ENCODE measurements at regions not wholly inside any gene's neighbourhood (a gene's known extent, or its start where the extent isn't known, plus 50 kb on each side); places are given as distances from the start of the nearest gene placed in this dataset.

DNA sequence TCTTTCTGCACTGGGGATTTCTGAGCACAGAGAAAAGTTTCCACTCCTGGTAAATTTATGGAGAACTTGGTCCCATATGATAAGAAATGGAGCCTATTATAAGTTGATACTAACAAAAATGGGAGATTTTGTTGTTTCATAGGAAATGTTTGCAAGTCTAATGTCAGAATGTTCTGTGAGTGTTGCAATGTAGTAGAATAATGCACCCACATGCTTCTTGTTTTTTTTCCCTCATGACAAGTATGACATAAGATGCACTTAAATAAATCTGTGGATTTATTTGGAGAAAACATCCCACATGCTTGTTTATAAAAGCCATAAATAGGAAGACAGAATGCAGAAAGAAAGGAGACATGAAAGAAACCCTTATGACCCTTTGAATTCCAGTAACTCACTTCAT lies 50.8 kb upstream of the KCNJ6 start:
- no peak for DNase-seq

DNA sequence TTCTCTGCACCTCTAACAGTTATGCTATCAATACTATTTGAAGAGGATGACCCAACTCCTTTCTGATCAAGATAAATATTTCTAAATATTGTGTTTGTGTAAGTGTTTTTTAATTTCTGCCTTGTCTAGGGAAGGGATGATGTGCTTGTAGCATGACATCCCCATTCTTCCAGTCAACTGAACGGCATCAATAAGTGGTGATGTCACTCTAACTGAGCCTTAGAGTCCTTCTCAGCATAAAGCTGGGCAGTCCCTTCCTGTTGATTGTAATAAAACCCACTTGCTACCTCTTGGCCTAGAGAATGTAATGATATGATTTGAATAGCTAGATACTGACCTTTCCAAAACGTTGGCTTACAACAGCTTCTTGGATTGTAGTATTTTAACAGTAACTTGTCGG lies 52.5 kb upstream of the KCNJ6 start:
- DNase-seq, result no peak

DNA sequence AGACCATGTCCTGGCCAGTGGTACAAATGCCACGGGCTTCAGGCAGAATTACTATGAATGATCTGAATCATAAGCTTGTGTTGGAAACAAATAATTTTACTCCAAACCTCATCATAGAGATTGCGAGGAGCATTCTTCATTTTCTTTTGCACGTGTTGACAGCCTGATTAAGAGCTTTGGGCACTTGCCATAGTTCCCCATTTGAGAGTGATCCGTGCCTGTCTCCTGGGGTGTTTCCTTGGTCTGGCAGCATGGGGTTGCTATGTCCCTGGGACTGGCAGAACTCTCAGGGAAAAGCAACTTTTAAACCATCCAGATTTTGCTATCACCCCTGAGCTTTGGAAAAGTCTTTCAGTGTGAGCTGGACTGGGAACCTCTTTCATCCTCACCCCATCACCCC lies 54.3 kb upstream of the KCNJ6 start:
- no peak for DNase-seq

DNA sequence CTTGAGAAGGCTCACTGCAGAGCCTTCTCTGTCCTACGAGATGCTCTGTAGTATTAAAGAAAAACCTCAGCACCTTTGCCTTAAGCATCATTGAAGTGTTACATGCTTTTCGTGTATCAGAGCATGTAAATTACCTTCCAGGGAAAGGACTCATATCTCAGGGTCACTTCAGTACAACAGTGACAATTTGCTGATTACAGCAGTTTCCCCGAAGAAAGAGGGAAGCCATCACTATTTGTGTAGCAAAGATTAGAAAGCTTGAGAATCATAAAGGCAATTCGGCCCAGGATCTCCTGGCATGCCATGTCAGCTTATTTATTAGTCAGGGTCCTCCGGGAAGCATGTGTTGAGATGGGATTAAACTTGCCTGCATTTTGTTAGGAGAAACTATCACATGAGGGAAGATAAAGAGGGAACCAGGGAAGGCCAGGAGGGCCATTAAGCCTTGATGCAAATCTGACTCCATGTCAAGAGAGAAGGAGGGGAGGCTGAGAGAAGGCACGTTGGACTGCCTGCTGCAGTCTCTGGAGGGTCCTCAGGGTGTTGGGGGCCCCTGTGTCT lies 55.2 kb upstream of the KCNJ6 start:
- no peak for DNase-seq

DNA sequence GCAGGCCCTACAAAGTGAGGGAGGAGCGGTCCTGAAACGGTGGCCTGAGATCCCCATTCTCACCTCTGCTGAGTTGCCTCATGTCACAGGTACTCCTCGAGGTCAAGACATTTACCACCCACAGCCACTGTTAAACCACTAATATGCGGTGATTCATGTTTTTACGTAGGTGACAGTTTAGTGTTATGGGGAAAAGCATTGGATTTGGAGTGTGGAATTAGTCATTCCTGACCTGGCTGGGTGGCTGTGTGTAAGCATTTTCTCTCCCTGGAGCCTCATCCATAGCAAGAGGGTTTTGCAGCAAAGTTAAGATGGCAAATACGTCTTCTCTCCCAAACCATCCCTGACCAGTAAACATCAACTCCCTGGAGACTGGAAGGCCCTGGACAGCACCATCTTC lies 57.8 kb upstream of the KCNJ6 start:
- no peak for DNase-seq

DNA sequence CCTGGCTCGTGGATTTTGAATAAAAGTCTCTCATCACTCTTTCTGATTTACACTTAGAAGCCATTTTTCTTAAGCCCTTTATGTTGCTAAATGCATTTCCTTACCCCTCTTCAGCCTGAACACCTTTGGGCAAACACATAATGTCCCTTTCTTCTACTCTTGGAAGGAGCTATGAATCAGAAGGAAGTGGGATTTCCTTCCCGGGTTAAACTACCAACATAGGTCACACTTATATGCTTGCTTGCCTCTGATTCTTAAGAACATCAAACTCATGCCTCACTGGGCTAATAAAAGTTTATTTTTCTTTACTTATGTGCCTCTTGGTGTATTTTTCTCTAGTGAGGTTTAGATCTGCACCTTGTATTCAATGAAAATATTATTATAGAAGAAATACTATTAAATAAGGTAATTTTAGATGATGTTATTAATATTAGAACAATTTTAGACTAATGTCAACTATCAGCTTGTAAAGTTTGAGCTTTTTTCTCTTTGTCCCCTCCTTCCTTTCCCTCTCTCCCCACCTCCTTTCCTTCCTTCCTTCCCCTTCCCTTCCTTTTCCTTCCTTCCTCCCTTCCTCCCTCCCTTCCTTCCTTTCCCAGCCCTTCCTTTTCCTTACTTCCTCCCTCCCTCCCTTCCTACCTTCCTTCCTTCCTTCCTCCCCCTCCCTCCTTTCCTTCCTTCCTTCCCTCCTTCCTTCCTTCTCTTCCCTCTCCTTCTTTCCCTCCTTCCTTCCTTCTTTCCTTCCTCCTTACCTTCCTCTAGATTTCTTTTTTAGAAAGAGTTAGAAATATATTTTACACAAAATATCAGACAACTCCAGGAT lies 66.5 kb upstream of the KCNJ6 start:
- no peak for DNase-seq

DNA sequence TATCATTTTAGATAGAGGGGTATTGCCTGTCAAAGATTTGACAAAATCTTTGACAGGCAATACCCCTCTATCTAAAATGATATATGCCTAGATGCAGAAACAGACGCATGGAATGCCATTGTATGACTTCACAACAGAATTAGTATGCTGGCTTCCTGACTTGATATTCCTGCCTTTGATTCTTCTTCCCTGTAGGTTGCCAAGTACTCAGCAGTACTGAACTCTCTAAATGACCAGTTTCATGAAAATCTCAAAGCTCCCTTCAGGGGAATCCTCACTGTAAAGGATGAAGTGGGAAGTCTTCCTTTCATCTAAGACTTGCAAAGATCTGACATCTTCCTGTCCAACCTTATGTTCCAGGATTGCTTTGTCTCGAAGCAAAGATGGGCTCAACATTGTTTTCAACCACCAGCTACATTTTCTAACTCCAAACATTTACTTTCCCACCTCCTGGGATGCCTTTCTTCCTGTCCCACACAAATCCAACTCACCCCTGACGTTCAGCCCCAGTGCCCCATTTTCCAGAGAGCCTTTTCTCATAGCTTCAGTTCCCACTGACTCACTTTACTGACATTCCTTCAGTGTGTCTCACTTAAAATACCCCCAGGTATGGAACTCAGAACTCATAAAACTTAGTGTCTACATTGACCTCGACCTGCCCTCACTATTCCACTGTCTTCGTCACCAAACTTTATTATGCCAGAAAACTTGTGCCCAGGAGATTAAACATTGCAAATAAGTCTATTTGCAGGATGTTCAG lies 67.3 kb upstream of the KCNJ6 start:
- DNase-seq, result no peak

DNA sequence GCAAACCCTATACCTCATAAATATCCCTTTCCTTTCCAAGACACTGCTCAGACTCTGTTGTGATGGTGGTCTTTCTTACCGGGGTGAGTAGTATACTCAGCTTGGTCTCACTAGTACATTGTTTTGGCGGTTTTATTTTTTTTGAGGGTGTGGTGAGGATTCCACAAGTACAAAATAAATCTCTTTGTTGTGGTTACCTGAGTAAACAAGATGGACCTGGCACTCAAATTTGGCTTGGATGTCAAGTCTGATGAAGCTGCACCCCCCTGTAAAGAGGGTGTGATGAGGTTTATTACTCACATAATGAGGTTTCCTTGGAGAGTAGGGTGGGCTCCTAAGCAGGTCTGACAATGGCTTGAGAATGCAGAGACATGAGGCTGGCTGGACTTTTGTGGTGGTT lies 68.2 kb upstream of the KCNJ6 start:
- no peak for DNase-seq

DNA sequence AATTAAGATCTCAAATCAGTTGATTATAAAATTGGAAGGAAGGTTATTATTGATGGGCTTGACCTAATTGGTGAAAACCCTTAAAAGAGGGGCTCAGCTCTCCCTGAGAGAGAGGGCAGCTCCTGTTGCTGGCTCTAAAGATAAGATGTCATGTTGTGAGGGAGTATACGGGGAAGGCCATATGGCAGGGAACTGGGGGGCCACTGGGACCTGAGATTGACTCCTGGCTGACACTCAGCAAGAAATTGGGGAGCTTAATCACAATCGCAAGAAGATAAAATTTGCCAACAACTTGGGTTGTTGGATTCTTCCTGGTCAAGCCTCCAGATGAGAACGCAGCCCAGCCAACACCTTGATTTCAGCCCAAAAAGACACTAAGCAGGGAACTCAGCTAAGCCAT lies 69.7 kb upstream of the KCNJ6 start:
- DNase-seq, result no peak

DNA sequence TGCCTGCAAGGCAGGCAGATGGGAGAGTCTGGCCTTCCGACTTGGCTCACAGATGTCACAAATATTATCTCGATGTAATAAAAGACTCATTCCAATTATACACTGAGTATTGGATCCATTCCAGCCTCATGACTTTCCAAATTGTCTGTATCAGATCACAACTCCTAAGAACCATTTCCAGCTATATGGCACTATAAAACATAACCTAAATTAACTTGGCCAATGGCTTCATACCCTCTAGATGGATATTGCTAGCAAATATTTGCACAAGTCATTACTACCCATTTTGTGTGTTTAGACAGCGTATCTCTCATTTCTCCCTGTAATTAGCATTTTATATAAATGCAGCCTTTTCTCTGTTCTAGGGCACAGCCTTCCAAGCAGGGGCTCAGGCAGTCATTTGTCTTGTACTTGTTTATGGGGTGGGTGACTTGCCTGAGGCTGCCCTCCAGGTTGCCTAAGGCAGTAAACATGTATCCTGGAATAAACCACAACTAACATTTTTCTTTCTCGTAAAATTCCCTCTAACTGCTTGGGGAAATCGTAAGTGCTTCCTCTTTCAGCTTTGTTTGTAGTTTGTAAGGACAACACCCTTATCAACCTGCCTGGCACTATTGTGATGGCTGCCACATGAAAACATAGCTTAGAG lies 70.6 kb upstream of the KCNJ6 start:
- DNase-seq, result no peak

DNA sequence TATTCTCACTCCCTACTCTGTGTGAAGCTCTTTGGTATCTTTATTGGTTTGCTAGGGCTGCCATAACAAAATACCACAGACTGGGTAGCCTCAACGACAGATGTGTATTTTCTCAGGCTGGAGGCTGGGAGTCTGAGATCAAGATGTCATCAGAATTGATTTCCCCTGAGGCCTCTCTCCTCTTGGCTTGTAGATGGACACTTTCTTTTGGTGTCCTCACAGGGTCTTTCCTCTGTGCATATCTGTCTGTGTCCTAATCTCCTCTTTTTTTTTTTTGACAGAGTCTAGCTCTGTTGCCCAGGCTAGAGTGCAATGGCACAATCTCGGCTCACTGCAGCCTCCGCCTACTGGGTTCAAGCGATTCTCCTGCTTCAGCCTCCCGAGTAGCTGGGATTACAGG lies 71.4 kb upstream of the KCNJ6 start:
- no peak for DNase-seq

DNA sequence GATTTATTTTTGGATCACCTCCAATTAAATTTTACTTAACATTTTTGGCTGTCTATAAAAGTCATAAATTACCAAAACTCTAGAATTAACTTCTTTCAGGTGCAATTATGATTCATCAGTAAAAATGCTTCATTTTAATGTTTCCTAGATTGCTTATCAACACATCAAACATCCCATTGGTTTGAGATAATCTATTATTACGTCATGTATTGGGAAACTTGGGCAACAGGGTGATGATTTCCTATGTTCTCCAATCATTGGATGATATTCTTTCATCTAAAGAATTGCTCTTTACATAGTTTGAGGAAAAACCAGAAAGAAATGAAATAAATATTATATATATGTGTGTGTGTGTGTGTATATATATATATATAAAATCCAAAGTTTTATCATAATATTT lies 76.8 kb upstream of the KCNJ6 start:
- no peak for DNase-seq

DNA sequence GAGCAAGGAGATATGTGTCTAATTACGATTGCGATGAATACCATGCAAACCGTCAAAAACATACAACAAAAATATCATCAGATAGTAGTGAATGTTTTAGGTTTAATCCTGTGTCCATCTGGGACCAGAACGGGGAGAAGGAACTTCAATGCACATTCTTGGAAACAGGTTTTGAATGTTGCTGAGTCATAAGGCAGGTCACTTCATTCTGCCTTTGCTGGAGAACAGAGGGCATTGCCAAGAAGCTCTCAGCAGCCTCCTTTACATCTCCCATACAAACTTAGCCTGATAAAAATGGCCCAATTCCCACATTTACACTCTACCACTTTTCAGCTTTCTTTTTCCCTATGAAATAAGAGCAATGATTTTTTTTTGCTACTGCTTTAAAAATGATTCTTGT lies 78.0 kb upstream of the KCNJ6 start:
- no peak for DNase-seq

DNA sequence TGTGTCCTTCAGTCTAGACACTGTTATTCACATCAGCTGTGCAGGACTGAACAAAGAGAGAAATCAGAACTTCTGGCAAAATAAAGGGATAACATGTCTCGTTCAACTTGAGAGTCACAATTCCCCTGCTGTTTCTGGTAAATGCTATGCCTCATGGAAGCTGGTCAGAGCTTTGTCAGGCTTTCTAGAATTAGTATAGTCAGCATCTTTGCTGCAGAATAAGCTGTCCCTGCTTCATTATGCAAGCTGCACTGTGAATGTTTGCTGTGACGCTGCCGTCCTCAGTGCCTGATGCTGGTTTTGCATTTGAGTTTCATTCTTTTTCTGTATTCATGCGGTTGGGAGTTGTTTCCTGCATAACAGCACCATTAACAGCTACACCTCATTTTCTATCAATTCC lies 96.4 kb upstream of the KCNJ6 start:
- no peak for DNase-seq

DNA sequence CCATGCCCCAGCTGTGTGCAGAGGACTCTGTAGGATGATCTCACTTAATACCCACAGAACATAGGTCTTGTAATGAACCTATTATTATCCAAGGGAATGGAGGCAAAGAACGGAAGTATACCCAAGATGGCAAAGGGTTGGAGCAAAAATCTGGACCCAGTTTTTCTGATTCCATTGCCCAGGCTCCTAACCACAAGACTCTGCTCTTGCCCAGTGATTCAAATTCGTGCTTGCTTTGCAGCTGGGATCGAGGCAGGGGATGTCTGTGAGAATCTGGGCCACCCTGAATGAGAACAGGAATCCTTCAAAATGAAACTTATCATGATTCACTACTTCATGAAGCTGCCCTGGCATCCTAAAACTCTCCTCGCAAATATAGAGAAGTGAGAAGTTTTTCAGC lies 97.5 kb upstream of the KCNJ6 start:
- DNase-seq, result no peak

DNA sequence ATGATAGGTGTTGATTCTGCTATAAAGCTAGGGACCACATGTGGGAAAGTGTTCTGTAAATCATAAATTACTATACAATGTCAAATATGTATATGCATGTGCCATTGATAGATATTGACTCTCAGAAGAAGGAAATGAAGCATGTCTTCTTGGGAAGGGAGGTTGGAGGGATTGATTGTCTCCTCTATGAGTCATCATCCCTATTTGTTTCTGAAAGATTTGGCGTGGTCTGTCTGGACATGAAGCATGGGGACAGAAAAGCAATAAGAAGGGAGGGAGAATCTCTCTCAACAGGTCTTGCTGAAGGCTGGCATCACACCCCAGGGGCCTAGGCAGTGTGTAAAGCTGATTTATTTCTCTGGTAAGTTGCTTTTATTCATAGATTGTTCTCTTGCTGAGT lies 98.0 kb upstream of the KCNJ6 start:
- no peak for DNase-seq

DNA sequence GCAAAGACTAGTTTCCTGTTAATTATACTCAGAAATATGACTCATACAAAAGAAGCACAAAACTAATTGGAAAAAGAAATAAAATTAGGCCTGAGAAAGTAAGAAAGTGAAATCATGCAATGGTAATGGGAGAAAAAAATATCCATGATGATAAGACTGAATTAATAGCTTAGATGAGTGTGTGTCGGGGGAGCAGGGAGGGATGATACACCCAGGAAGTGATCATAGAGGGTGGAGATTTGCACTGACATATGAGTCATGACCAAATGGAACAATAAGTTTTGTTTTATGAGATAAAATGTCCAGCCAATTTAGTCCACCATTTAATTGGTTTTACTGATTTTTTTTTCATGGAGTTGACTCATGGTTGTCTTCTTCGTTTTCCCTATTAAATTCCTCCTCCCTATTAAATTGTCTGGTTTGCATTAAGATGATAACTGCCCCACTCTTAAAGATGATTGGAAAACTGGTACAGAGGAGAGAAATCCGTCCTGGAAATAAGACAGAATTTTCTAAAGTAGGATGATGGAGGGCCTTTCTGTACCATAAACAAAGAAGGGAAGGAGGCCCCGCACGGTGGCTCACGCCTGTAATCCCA lies 111.7 kb upstream of the KCNJ6 start:
- no peak for DNase-seq

DNA sequence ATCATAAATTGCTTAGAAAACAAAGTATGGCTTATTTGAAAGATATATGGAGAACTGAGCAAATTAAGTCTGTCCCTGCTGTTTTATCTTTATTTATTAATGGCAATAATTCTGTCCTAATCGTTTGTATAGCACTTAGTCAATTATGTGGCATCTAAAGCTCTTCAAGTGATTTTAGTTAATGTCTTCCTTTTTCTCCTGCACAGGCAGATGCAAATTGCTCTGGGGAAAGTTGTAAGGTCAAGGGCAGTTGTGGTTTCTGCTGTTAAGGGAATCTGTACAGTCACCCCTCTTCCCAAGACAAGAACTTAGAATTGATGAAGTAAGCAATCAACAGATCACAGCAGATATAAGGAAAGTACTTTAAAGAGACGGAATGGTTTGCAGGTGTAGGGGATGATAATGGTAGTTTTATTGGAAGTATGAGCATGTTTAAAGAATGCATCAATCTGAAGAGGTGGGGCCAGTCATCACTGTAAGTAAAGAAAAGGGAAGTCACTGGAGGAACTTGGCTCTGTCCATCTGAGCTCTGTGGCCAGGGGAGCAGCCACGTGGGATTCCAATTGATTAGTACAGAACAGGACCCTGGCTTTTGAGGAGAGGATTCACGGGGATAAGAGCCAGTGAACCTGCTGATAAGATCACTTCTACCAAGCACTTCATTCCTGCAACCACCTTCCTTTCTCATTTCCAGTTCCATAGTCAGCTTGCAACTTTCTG lies 116.0 kb upstream of the KCNJ6 start:
- no peak for DNase-seq

DNA sequence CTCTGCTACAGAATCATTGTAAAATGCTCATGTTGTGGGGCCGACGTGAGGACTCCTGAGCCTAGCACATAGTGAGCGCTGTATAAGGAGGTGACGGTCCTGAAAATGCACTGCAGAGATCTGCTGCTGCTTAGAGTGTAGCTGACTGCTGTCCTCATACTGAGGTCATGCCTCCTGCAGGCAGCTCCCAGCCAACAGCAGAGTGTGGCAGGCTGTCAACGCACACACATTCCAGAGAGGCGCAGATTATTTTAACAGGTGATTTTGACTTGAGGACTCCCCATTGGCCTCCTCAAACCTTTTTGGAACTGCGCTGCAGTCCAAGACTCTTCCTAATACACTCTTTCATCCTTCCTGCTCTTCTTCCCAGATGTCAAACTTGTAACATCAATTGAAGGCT lies 119.8 kb upstream of the KCNJ6 start:
- DNase-seq, result no peak

DNA sequence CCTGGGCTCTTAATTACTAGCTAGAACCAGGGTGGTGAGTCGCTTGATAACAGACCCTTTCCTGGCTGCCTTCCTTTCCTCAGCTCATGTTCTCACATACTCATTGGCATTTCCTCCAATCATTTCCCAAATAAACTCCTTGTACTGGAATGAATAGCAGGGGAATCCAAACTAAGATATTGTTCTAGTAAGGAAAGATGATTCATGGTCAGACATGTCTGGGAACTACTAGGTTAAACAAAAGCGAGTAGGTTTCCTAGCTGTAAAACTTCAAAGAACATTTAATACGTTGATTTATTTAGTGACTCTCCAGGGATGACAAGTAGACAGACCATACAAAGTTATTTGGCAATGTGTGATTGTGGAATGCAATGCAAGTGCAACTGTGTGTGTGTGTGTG lies 121.2 kb upstream of the KCNJ6 start:
- no peak for DNase-seq

DNA sequence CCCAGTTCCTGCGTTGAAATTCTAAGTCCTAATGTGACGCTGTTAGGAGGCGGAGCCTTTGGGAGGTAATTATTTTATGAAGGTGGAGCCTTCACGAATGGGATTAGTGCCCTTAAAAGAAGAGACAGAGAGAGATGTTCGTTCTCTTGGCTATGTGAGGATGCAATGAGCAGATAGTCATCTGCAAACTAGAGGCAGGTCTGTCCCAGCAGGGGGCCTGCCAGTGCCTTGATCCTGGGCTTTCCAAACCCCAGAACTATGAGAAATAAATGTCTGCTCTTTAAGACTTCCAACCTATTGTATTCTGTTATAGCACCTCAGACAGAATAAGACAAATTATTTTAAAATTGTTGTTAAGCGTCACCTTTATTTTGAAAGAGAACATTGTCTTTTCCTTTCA lies 123.1 kb upstream of the KCNJ6 start:
- DNase-seq, result no peak

DNA sequence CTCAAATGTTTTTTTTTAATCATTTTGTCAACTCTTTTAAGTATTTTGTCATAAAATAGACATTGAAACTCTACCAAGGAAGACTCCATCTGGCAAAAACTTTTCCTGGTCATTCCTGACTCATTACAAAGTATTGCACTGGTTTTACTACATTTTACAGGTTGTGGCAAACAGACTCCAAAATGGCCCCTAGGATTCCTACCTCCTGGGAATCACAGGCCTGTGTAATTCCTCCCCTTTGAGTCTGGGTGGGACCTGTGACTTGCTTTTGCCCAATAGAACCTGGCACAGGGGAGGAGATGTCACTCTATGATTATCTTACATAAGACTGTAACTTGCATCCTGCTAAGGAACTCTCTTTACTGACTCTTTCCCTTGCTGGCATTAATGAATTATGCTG lies 123.6 kb upstream of the KCNJ6 start:
- DNase-seq, result no peak

DNA sequence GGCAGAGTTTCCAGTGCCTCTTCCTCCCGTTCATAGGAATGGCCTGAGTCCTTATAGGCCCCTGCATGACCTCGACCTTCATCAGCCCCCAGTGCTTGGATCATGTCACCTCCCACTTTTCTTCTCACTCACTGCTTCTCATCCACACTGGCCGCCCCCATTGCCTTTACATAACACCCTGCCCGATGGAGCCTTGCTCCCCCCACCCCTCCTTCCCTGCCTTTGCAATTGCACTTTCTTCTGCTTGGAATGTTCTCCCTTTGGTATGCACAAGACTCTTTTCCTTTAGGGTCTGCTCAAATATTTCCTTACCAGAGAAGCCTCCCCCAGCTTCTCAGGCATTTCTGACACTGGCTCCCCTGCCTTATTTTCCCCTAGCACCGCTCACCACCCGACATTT lies 125.2 kb upstream of the KCNJ6 start:
- no peak for DNase-seq

All from retina (tissue), 1 donor.